Astrocyte (in vitro differentiated cells and primary cell): ENCODE measurements at regions not wholly inside any gene's neighbourhood (a gene's known extent, or its start where the extent isn't known, plus 50 kb on each side); places are given as distances from the start of the nearest gene placed in this dataset.

ENCODE experiments used
- DNase-seq: peaks from one replicate; pipeline ENCODE4 v3.0.0-alpha.2; 2010; ENCODE audit warnings: low read depth
- FAIRE-seq: peaks from 2 replicates; lab custom pipeline; 2011; peaks lifted over from hg19 to GRCh38; lab: Jason Lieb, UNC
- H2AFZ ChIP-seq: 2 replicates; pipeline ENCODE4 v1.6.0; 2012; ENCODE audit warnings: low read depth, low read length, inconsistent platforms
- H3K27ac ChIP-seq: 2 replicates; pipeline ENCODE4 v1.5.1; 2011; ENCODE audit warnings: low read depth, low read length, inconsistent platforms
- H3K27me3 ChIP-seq: 2 replicates; pipeline ENCODE4 v1.6.0; 2011; ENCODE audit warnings: low read length, inconsistent platforms; ENCODE audit not compliant: insufficient read depth
- H3K36me3 ChIP-seq: 2 replicates; pipeline ENCODE4 v1.5.1; 2011; ENCODE audit warnings: low read length, inconsistent platforms; ENCODE audit not compliant: insufficient read depth
- H3K4me1 ChIP-seq: 2 replicates; pipeline ENCODE4 v1.5.1; 2011; ENCODE audit warnings: low read length, inconsistent platforms; ENCODE audit not compliant: insufficient read depth
- H3K4me2 ChIP-seq: 2 replicates; pipeline ENCODE4 v1.6.0; 2012; ENCODE audit warnings: low read length, inconsistent platforms
- H3K4me3 ChIP-seq: 2 replicates; pipeline ENCODE4 v1.5.1; 2011; ENCODE audit warnings: low read depth, mild to moderate bottlenecking, low read length, inconsistent platforms; ENCODE audit not compliant: insufficient read depth
- H3K79me2 ChIP-seq: 2 replicates; pipeline ENCODE4 v1.6.0; 2012; ENCODE audit warnings: mild to moderate bottlenecking, low read length, inconsistent platforms; ENCODE audit not compliant: insufficient read depth
- H3K9ac ChIP-seq: 2 replicates; pipeline ENCODE4 v1.6.0; 2012; ENCODE audit warnings: mild to moderate bottlenecking, low read length, inconsistent platforms
- H3K9me3 ChIP-seq: 2 replicates; pipeline ENCODE4 v1.5.1; 2012; ENCODE audit warnings: low read depth, mild to moderate bottlenecking, low read length, inconsistent platforms; ENCODE audit not compliant: insufficient read depth
- H4K20me1 ChIP-seq: 2 replicates; pipeline ENCODE4 v1.6.0; 2012; ENCODE audit warnings: low read length, inconsistent platforms; ENCODE audit not compliant: insufficient read depth
- H3K27ac Mint-ChIP-seq: one replicate; pipeline ENCODE4 v1.8.0; 2021; ENCODE audit warnings: mild to moderate bottlenecking, mixed read lengths; ENCODE audit not compliant: unreplicated experiment
- H3K27me3 Mint-ChIP-seq: one replicate; pipeline ENCODE4 v1.8.0; 2021; ENCODE audit warnings: low read depth, mixed read lengths; ENCODE audit not compliant: unreplicated experiment
- H3K36me3 Mint-ChIP-seq: one replicate; pipeline ENCODE4 v1.8.0; 2021; ENCODE audit warnings: low read depth, mixed read lengths; ENCODE audit not compliant: unreplicated experiment
- H3K4me1 Mint-ChIP-seq: one replicate; pipeline ENCODE4 v1.8.0; 2021; ENCODE audit warnings: low read depth, mixed read lengths; ENCODE audit not compliant: unreplicated experiment
- H3K4me3 Mint-ChIP-seq: one replicate; pipeline ENCODE4 v1.8.0; 2021; ENCODE audit warnings: mild to moderate bottlenecking, moderate library complexity, mixed read lengths; ENCODE audit not compliant: unreplicated experiment
- H3K9me3 Mint-ChIP-seq: one replicate; pipeline ENCODE4 v1.8.0; 2021; ENCODE audit warnings: mild to moderate bottlenecking, mixed read lengths; ENCODE audit not compliant: unreplicated experiment
- EZH2 ChIP-seq: IDR thresholded peaks from 2 replicates; pipeline ENCODE4 v1.6.1; 2012; ENCODE audit warnings: mild to moderate bottlenecking, low read length, inconsistent platforms; ENCODE audit not compliant: insufficient read depth
- TF ChIP-seq, protein P1 (sequence below): IDR thresholded peaks from 2 replicates; pipeline ENCODE4 v1.5.1; 2011; ENCODE audit warnings: low read depth, mild to moderate bottlenecking, inconsistent platforms, low read length, moderate library complexity; ENCODE audit not compliant: insufficient read depth

GRCh38 chr5:68529581-68529980 is 314.0 kb downstream of the PIK3R1 start:
- peak overlapping the region; percentile 54 for H3K4me2 ChIP-seq
- peak overlapping the region; percentile 28 for H3K9ac ChIP-seq
- no peaks in the 10 kb centered on the region for H3K36me3 ChIP-seq
- no peaks in the 10 kb centered on the region for H3K9me3 ChIP-seq
- FAIRE-seq (peak; percentile 80), DNase-seq (peak; percentile 65)
- Mint-ChIP-seq H3K4me1 (peaks cover 24% of the 10 kb centered on the region), H3K4me3 (no peak overlapping the region), H3K36me3 (peaks cover 1% of the 10 kb centered on the region), H3K9me3 (peaks cover 3% of the 10 kb centered on the region), H3K27me3 (no peaks in the 10 kb centered on the region), H3K27ac (peak overlapping the region; percentile 42)
- peaks cover 13% of the 10 kb centered on the region for H3K4me1 ChIP-seq
- H3K79me2 ChIP-seq: no peaks in the 10 kb centered on the region
- TF ChIP-seq, protein P1, sequence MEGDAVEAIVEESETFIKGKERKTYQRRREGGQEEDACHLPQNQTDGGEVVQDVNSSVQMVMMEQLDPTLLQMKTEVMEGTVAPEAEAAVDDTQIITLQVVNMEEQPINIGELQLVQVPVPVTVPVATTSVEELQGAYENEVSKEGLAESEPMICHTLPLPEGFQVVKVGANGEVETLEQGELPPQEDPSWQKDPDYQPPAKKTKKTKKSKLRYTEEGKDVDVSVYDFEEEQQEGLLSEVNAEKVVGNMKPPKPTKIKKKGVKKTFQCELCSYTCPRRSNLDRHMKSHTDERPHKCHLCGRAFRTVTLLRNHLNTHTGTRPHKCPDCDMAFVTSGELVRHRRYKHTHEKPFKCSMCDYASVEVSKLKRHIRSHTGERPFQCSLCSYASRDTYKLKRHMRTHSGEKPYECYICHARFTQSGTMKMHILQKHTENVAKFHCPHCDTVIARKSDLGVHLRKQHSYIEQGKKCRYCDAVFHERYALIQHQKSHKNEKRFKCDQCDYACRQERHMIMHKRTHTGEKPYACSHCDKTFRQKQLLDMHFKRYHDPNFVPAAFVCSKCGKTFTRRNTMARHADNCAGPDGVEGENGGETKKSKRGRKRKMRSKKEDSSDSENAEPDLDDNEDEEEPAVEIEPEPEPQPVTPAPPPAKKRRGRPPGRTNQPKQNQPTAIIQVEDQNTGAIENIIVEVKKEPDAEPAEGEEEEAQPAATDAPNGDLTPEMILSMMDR: no peak
- TF ChIP-seq EZH2: no peak
- peak overlapping the region; percentile 55 for H3K27ac ChIP-seq
- H3K4me3 ChIP-seq: no peak overlapping the region
- H3K27me3 ChIP-seq: no peaks in the 10 kb centered on the region
- no peak overlapping the region for H2AFZ ChIP-seq
- H4K20me1 ChIP-seq: no peaks in the 10 kb centered on the region

DNA sequence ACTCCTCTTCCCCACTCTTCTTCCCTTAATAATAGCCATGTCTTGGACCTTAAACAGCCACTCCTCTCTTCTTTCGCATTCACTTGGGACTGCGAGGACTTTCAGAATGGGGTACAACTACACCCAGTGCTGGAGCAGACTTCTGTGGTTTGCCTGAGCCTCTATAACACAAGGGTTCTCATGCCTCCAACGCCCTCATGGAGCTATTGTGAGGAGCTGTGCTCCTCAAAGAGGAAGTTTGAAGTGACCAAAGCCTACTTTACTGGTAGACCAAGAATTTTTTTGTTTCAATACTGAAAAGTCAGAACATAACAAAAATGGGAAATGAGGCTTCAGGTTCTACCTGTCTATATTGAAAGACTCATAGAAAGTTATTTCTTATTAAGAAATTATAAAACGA is 316.4 kb downstream of the PIK3R1 start:
- H4K20me1 ChIP-seq: no peaks in the 10 kb centered on the region
- no peak overlapping the region for H3K27ac ChIP-seq
- no peak for TF ChIP-seq EZH2
- TF ChIP-seq, protein P1: no peak
- no peak overlapping the region for H3K4me2 ChIP-seq
- H3K9me3 Mint-ChIP-seq: peaks cover 3% of the 10 kb centered on the region
- H3K4me1 Mint-ChIP-seq: peaks cover 28% of the 10 kb centered on the region
- no peak overlapping the region for H3K9ac ChIP-seq
- no peak overlapping the region for H3K27ac Mint-ChIP-seq
- no peaks in the 10 kb centered on the region for H3K36me3 Mint-ChIP-seq
- H3K36me3 ChIP-seq: no peaks in the 10 kb centered on the region
- no peaks in the 10 kb centered on the region for H3K27me3 ChIP-seq
- H3K79me2 ChIP-seq: no peaks in the 10 kb centered on the region
- H3K27me3 Mint-ChIP-seq: peaks cover 2% of the 10 kb centered on the region
- FAIRE-seq (no peak), DNase-seq (no peak)
- no peak overlapping the region for H3K4me3 Mint-ChIP-seq
- no peaks in the 10 kb centered on the region for H3K9me3 ChIP-seq
- H3K4me1 ChIP-seq: peaks cover 13% of the 10 kb centered on the region
- no peak overlapping the region for H3K4me3 ChIP-seq
- H2AFZ ChIP-seq: no peak overlapping the region

GRCh38 chr5:68533051-68533450 is 317.5 kb downstream of the PIK3R1 start:
- Mint-ChIP-seq H3K27me3 (peaks cover 2% of the 10 kb centered on the region), H3K9me3 (peaks cover under 1% of the 10 kb centered on the region), H3K4me3 (no peak overlapping the region), H3K4me1 (peaks cover 28% of the 10 kb centered on the region), H3K36me3 (no peaks in the 10 kb centered on the region), H3K27ac (no peak overlapping the region)
- Histone ChIP-seq H4K20me1 (no peaks in the 10 kb centered on the region), H3K27ac (no peak overlapping the region), H3K4me2 (no peak overlapping the region), H3K79me2 (no peaks in the 10 kb centered on the region), H3K36me3 (no peaks in the 10 kb centered on the region), H3K9ac (no peak overlapping the region), H3K9me3 (no peaks in the 10 kb centered on the region), H2AFZ (no peak overlapping the region), H3K4me3 (no peak overlapping the region), H3K27me3 (no peaks in the 10 kb centered on the region), H3K4me1 (peaks cover 13% of the 10 kb centered on the region)
- DNase-seq: no peak
- TF ChIP-seq, protein P1: no peak
- TF ChIP-seq EZH2: no peak
- FAIRE-seq: no peak
